NB4 (cell line): ENCODE measurements at regions not wholly inside any gene's neighbourhood (a gene's known extent, or its start where the extent isn't known, plus 50 kb on each side); places are given as distances from the start of the nearest gene placed in this dataset.
A peak's percentile ranks its signal among the peaks of the same experiment; 100 is the strongest.

Experiments used
- DNase-seq: peaks from one replicate; pipeline ENCODE4 v3.0.0; 2010; ENCODE audit warnings: low read depth
- H3K4me3 ChIP-seq: one replicate; pipeline ENCODE4 v1.5.1; 2011; ENCODE audit warnings: mild to moderate bottlenecking, low read depth, low read length, moderate library complexity
- MYC ChIP-seq: IDR thresholded peaks from 2 replicates; pipeline ENCODE4 v1.6.1; 2011; ENCODE audit warnings: low read depth, low read length
- POLR2A ChIP-seq: IDR thresholded peaks from 2 replicates; pipeline ENCODE4 v1.6.1; 2011; ENCODE audit warnings: mild to moderate bottlenecking; ENCODE audit not compliant: insufficient read length; ENCODE audit errors: extremely low read depth
- TF ChIP-seq, protein P1 (sequence below): IDR thresholded peaks from 2 replicates; pipeline ENCODE4 v1.6.1; 2011; ENCODE audit warnings: low read depth, low read length
- TF ChIP-seq, protein P2 (sequence below): IDR thresholded peaks from one replicate; pipeline ENCODE4 v1.5.1; 2012; ENCODE audit warnings: low read depth, low read length

DNA sequence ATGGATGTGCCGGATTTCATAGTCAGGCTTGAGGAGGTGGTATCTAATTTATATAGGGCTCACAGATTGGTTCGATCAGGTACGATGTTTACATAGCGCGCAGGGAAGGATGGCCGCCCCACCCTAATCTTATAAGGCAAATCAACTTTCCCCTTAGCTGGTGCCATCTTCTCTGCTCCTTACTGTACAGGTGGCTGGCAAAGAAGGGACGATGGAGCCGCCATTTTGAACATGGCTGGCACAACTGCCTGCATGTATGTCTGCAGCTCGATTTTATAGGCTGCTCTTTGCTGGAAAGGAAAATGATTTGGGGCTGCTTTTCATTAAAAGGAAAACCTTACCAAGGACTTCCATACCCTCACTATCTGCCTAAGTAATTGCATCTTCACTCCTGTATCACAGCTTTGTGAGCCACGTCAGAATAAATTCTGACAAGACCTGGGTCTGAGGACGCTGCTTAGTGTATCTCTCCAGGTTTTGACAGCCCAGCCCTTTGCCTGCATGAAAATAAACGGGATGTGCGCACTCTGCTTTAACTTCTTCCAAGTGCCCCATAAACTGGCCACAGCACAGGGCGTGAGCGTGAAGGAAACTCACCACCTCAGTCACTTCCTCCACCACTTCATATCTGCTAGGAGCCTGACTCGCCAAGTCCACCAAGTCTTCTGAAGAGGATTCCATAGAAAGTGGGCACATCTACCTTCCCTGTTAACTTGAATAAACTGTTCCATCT, 109.4 kb upstream of the ARMC2 start:
- peak; percentile 72 for DNase-seq
- TF ChIP-seq, protein P1, sequence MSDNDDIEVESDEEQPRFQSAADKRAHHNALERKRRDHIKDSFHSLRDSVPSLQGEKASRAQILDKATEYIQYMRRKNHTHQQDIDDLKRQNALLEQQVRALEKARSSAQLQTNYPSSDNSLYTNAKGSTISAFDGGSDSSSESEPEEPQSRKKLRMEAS: no peak
- no peak for TF ChIP-seq MYC
- TF ChIP-seq, protein P2, sequence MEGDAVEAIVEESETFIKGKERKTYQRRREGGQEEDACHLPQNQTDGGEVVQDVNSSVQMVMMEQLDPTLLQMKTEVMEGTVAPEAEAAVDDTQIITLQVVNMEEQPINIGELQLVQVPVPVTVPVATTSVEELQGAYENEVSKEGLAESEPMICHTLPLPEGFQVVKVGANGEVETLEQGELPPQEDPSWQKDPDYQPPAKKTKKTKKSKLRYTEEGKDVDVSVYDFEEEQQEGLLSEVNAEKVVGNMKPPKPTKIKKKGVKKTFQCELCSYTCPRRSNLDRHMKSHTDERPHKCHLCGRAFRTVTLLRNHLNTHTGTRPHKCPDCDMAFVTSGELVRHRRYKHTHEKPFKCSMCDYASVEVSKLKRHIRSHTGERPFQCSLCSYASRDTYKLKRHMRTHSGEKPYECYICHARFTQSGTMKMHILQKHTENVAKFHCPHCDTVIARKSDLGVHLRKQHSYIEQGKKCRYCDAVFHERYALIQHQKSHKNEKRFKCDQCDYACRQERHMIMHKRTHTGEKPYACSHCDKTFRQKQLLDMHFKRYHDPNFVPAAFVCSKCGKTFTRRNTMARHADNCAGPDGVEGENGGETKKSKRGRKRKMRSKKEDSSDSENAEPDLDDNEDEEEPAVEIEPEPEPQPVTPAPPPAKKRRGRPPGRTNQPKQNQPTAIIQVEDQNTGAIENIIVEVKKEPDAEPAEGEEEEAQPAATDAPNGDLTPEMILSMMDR: no peak
- TF ChIP-seq POLR2A: no peak
- no peak overlapping the region for H3K4me3 ChIP-seq

DNA sequence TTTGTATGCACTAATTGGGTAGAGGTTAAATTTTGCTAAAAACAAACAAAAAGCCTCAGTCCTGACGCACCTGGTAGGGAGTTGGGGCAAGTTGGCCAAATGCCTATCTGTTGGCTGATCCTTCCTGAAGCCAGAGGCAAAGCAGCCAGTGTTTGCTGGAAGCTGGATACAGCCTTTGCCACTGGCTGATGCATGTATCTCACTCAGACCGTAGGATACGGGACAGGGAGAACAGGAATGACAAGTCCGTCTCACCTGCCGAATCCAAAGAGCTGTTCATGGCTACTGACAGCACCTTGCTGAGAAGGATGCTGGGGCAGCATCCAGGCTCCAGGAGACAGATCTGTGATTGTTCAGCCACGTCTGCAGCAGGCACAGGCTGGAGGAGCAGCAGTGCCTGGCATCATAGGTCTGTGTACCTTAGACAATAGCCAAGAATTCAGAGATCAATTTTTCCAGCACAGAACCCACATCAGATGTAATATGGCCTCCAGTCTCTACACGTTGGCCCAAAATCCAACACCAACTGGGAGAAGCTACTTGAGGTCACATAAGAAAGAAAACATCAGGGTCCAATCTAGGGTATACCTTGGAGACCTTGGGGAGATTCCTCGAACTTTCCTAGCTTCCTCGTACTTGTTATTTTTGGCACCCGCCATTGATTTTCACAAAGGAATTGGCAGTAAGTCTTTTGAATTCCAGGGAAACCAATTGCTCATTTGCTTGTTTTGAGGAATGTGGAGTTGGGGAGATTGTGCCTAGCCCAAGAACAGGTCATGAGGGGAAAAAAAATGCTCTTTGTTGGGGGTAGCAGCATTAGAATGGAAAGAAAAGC, 108.5 kb upstream of the ARMC2 start:
- TF ChIP-seq, protein P1: no peak
- TF ChIP-seq, protein P2: no peak
- TF ChIP-seq MYC: no peak
- TF ChIP-seq POLR2A: no peak
- no peak overlapping the region for H3K4me3 ChIP-seq
- no peak for DNase-seq

DNA sequence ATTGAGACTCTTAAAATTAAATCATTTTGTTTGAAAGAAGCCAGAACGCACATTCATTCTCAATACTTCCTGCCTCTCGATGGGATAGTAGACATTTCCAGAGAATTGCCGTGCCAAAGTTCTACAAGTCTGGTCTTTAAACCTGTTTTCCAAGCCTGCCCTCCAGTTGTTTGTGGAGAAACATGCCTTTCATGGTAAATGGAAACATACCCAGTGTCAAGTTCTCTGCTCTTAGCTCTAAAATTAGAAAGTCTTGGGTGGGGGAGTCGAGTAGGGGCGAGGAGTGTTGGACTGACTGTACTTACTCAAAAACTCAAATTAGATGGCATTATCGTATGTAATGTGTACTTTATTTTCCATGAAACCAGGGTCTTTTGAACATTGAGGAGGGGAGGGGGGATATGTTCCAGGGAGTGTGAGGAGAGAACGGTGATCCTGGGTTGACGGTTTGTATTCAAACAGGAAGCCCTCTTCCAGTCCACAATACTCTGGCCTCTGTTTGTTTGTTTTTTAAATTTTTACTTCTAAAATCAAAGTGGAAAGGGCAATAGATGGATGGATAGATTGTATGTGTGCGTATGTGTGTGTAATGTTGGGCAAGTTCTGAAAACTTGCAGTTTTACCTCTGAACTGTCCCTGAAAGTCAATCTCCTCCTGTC, 106.8 kb upstream of the ARMC2 start:
- no peak overlapping the region for H3K4me3 ChIP-seq
- DNase-seq: no peak

DNA sequence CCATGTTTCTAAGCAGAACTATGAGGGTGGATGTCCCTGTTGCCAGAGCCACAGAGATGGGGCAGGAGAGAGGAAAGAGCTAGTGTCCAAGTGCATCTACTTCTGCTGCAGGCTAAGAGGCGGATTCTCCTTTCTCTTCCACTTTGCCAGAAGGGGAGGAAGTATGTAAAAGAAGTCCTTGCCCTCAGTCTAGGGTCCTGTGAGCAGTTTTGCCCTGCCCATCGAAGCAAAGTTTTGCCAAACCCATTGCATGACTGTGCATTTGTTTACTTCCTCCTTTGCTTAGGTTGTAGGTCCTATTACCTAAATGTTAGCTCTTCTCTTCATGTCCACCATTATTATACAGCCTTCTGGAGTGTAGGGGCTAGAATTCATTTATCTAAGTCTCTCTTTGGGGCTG, 106.2 kb upstream of the ARMC2 start:
- H3K4me3 ChIP-seq: no peak overlapping the region
- DNase-seq: peak; percentile 93
- TF ChIP-seq MYC (no peak), POLR2A (no peak)
- TF ChIP-seq, protein P1: no peak
- TF ChIP-seq, protein P2: no peak

More for the DNA sequence above, 106.8 kb upstream of the ARMC2 start:
- TF ChIP-seq, protein P1: no peak
- no peak for TF ChIP-seq POLR2A
- TF ChIP-seq, protein P2: no peak

DNA sequence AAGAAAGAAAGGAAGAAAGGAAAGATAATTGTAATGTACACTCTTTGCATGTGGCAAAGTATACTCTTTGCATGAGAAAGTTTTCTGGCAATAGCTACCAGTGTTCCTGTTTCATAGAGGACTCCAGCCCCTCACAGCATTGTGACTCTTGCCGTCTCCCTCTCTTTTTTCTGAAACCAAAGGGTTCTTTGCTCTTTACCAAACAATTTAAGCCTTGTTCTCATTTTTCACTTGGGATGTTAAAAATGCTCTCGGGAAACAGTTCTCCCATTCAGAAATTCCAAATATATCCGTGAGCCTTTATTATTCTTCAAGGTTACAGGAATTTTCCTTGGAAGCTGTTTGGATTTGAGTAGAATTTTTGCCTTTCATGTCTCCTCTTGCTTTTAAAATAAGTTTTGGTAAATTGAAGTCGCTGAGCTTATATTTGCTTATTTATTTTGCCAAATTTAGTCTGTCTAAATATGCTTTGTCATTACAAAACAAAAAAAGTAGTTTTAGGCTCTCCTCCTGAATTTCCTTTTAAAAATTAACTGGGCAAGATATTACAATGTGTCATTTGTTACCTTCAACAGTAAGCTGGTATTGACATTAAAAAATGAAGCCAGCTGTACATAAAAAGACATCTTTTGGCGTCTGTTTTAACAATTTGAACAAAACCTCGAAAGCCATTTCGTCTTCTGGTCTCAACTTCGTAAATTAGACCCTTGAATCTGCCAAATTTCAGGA, 103.8 kb upstream of the ARMC2 start:
- TF ChIP-seq, protein P1: no peak
- H3K4me3 ChIP-seq: no peak overlapping the region
- no peak for DNase-seq

DNA sequence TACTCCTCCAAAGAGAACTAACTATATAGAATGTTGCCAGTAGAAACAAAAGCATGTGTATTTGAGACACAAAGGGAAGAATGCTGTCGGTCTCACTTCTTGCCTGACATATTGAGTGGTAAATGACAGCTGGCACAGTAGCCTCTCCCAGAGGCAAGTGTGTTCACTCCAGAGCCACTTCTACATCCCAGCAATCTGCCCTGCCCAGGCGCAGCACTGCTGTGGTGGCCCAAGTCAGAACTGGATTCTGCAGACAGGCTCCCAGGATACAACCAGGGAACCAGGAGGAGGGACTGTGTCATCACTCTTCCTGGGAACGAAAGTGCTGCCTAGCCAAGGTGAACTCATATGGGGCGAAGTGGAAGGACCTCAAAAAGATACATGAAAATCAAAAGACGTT, 103.2 kb upstream of the ARMC2 start:
- no peak for DNase-seq
- H3K4me3 ChIP-seq: no peak overlapping the region
- TF ChIP-seq, protein P2: no peak
- TF ChIP-seq, protein P1: no peak
- TF ChIP-seq POLR2A: no peak
